Adrenal gland (tissue), 9 donors: ENCODE measurements at regions not wholly inside any gene's neighbourhood (a gene's known extent, or its start where the extent isn't known, plus 50 kb on each side); places are given as distances from the start of the nearest gene placed in this dataset.

Experiments
- DNase-seq, 7 donors: peaks; one replicate each; pipeline ENCODE4 v3.0.0-alpha.2; 2019 to 2020
- H3K27ac ChIP-seq, 5 donors: fragments of 200-600 bp; sonication (generic) in 4 of 5; 1 replicate in 3 of 5; 2 replicates in 2 of 5; pipeline versions ENCODE4 v1.5.1 to v1.8.0; 2016 to 2020; ENCODE audit warnings: mild to moderate bottlenecking in 1 of 5
- H3K27me3 ChIP-seq: fragments of 200-600 bp; 2 replicates; pipeline ENCODE4 v1.8.0; 2021
- H3K36me3 ChIP-seq, 2 donors: fragments of 200-600 bp; replicated peaks in 1 of 2; 1 replicate in 1 of 2; 2 replicates in 1 of 2; pipeline versions ENCODE4 v1.5.1 to v1.8.0; 2018 to 2022
- H3K4me1 ChIP-seq, 2 donors: fragments of 200-600 bp; replicated peaks in 1 of 2; 1 replicate in 1 of 2; 2 replicates in 1 of 2; pipeline versions ENCODE4 v1.5.1 to v1.8.0; 2018 to 2021
- H3K4me3 ChIP-seq, 4 donors: fragments of 200-600 bp; sonication (generic) in 3 of 4; one replicate each; pipeline ENCODE4 v1.5.1; 2016 to 2018
- H3K9me3 ChIP-seq, 3 donors: fragments of 200-600 bp; sonication (generic) in 1 of 3; replicated peaks in 1 of 3; 1 replicate in 2 of 3; 2 replicates in 1 of 3; pipeline versions ENCODE4 v1.5.1 to v1.8.0; 2016 to 2021
- POLR2A ChIP-seq, 2 donors: fragments of 450-650 bp; IDR thresholded peaks; one replicate each; pipeline ENCODE4 v1.6.1; 2017; ENCODE audit warnings: antibody characterized with exemption in 2 of 2, mild to moderate bottlenecking in 2 of 2, moderate library complexity in 1 of 2
- WGBS, 4 donors: extraction: QIAGEN DNeasy Blood & Tissue Kit in 2 of 4; methylation state at CpG; one replicate each; pipeline versions ENCODE4 v1.1.5 to v1.1.7; 2013 to 2017; 5-methylcytosine and 5-hydroxymethylcytosine counted together
- intact Hi-C, 2 donors: fragments of 100-400 bp; cut with DNase I; formaldehyde crosslinking; loops; one replicate each; pipeline versions ENCODE4 v1.14.1 to v1.15.0; 2022 to 2023
- TF ChIP-seq, protein P1 (sequence below), 6 experiments: fragments of 450-650 bp in 4 of 6; fragments of 200-600 bp in 2 of 6; sonication (generic) in 1 of 6; IDR thresholded peaks; 1 replicate in 5 of 6; 2 replicates in 1 of 6; pipeline versions ENCODE4 v1.5.1 to v1.8.0; 2016 to 2021; ENCODE audit warnings: antibody characterized with exemption in 6 of 6, mild to moderate bottlenecking in 2 of 6, moderate library complexity in 1 of 6
- donor health status: healthy with polysubstance abuse.
- donor health status: Bipolar disorder and iron deficiency.
- donor health status: DM: yes; HTN: yes; CAD: no.
- donor health status: DM: no; HTN: no; CAD: no.
- donor health status: DM: no; HTN: no; CAD: no.

DNA sequence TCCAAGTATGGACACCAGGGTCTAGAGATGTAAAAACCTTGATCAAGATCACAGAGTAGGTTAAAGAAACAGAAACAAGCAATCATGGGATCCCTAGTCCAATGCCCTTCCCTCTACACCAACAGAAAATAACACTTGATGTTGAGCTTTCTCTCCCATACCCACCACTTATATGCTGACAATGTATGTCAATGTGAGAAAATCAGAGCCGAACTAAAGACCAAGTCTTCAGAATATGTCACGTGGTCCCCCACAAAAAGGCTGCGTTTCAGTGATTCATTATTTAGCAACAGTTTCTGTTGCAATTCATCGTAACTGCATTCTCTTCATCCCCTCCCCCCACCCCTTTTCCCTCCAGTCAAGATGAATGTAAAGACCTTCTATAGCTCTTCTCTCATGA is 278.9 kb upstream of the STT3B start:
- H3K4me3 ChIP-seq, result no peak overlapping the region
- TF ChIP-seq, protein P1, sequence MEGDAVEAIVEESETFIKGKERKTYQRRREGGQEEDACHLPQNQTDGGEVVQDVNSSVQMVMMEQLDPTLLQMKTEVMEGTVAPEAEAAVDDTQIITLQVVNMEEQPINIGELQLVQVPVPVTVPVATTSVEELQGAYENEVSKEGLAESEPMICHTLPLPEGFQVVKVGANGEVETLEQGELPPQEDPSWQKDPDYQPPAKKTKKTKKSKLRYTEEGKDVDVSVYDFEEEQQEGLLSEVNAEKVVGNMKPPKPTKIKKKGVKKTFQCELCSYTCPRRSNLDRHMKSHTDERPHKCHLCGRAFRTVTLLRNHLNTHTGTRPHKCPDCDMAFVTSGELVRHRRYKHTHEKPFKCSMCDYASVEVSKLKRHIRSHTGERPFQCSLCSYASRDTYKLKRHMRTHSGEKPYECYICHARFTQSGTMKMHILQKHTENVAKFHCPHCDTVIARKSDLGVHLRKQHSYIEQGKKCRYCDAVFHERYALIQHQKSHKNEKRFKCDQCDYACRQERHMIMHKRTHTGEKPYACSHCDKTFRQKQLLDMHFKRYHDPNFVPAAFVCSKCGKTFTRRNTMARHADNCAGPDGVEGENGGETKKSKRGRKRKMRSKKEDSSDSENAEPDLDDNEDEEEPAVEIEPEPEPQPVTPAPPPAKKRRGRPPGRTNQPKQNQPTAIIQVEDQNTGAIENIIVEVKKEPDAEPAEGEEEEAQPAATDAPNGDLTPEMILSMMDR (IDR thresholded peaks at IDR 0.05), result no peak
- TF ChIP-seq POLR2A (IDR thresholded peaks at IDR 0.05), result no peak
- H3K4me1 ChIP-seq, result no peaks in the 10 kb centered on the region
- DNase-seq, result no peak
- H3K36me3 ChIP-seq, result no peaks in the 10 kb centered on the region
- no peaks in the 10 kb centered on the region for H3K9me3 ChIP-seq
- WGBS, 4 donors, result 79 to 88% (median 83%) methylated on average over 4 of the region's 4 CpGs
- H3K27me3 ChIP-seq, result no peaks in the 10 kb centered on the region
- H3K27ac ChIP-seq, result no peak overlapping the region
- intact Hi-C loops, result no loop called here

DNA sequence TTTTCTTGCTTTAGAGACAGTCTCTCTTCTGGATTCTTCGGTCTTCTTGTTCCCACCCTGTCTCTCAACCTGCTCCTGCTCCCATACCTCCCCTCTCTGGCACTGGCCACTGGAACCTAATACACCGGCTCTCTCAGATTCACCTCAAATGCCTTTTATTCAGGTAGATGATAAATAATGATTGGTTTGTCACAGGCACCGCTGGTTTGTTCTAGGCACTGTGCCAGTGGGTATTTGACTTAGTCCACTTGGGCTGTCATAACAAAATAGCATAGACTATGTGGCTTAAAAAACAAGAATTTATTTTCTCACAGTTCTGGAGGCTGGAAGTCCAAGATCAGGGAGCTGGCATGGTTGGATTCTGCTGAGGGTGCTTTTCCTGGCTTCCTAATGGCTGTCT is 278.2 kb upstream of the STT3B start:
- Histone ChIP-seq H3K4me3 (no peak overlapping the region), H3K36me3 (no peaks in the 10 kb centered on the region), H3K9me3 (no peaks in the 10 kb centered on the region), H3K27me3 (no peaks in the 10 kb centered on the region), H3K27ac (no peak overlapping the region), H3K4me1 (no peaks in the 10 kb centered on the region)
- 77 to 83% (median 80%) methylated on average over 3 of the region's 3 CpGs for WGBS, 4 donors
- TF ChIP-seq, protein P1 (IDR thresholded peaks at IDR 0.05), result no peak
- TF ChIP-seq POLR2A (IDR thresholded peaks at IDR 0.05), result no peak
- intact Hi-C loops, result no loop called here
- DNase-seq, result no peak

DNA sequence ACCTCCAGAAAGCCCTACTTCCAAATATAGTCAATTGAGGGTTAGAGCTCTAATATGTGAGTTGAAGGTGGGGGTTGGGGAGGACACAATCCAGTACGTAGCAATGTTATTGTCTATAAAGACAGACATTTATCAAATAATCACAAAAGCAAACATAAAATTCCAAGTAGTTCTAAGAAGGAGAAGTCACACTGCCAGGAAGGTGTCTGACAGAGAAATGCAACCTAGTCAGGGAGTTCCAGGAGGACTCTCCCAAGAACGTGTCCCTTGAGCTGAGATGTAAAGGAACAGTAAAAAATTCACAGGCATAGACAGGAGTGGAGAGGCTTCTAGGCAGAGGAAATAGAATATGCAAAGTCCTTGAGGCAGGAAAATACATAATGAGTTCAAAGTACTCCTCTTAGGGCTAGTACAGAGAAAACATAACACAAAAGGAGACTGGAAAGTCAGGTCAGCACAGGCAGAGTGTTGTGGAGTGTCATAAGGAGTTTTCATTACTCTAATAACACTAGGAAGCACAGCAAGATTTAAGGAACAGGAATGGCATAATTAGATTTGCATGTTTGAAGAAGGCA is 277.6 kb upstream of the STT3B start:
- no peak for TF ChIP-seq POLR2A (IDR thresholded peaks at IDR 0.05)
- TF ChIP-seq, protein P1 (IDR thresholded peaks at IDR 0.05), result no peak
- H3K4me3 ChIP-seq, result no peak overlapping the region
- intact Hi-C loops, result no loop called here
- no peaks in the 10 kb centered on the region for H3K27me3 ChIP-seq
- no peak for DNase-seq
- H3K4me1 ChIP-seq, result no peaks in the 10 kb centered on the region
- H3K36me3 ChIP-seq, result no peaks in the 10 kb centered on the region
- no peaks in the 10 kb centered on the region for H3K9me3 ChIP-seq
- WGBS, 4 donors, result 78 to 89% (median 79%) methylated on average over 2 of the region's 2 CpGs
- no peak overlapping the region for H3K27ac ChIP-seq

DNA sequence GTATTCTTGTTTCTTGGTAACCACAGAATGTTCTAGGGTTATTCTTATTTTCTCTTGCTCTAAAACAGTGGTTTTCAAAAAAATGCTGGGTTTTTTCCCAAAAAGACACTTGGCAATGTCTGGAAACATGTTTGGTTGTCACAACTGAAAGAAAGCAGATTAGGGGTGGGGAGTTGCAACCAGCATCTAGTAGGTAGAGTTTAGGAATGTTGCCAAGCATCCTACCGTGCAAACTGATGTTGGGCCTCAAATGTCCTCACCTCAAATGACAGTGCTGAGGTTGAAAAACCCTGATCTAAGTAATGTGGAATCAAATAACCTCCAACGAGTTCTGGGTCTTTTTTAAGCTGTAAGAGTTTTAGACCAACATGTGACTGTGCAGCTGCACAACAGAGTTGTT is 270.5 kb upstream of the STT3B start:
- no peaks in the 10 kb centered on the region for H3K36me3 ChIP-seq
- H3K9me3 ChIP-seq, result no peaks in the 10 kb centered on the region
- intact Hi-C loops, result no loop called here
- TF ChIP-seq, protein P1 (IDR thresholded peaks at IDR 0.05), result no peak
- TF ChIP-seq POLR2A (IDR thresholded peaks at IDR 0.05), result no peak
- no peaks in the 10 kb centered on the region for H3K27me3 ChIP-seq
- no peaks in the 10 kb centered on the region for H3K4me1 ChIP-seq
- H3K27ac ChIP-seq, result no peak overlapping the region
- 73 to 83% (median 76%) methylated on average over 2 of the region's 2 CpGs for WGBS, 4 donors
- no peak overlapping the region for H3K4me3 ChIP-seq
- no peak for DNase-seq
